ENCODE measurements at regions not wholly inside any gene's neighbourhood (a gene's known extent, or its start where the extent isn't known, plus 50 kb on each side); places are given as distances from the start of the nearest gene placed in this dataset.

- no peak for TF ChIP-seq YY1 (IDR thresholded peaks at IDR 0.05; ENCODE audit: low read depth)
- no peak for TF ChIP-seq CREB1 (IDR thresholded peaks at IDR 0.05; ENCODE audit: low read depth)
- TF ChIP-seq TCF12 (IDR thresholded peaks at IDR 0.05; ENCODE audit: low read depth): no peak
- no peak for TF ChIP-seq ZBTB7A (IDR thresholded peaks at IDR 0.05; ENCODE audit: low read depth)
- TF ChIP-seq TEAD4 (IDR thresholded peaks at IDR 0.05): no peak
- no peak for TF ChIP-seq REST (IDR thresholded peaks at IDR 0.05; ENCODE audit: low read depth)
- TF ChIP-seq TAF1 (IDR thresholded peaks at IDR 0.05; ENCODE audit: low read depth): no peak
- TF ChIP-seq NFIC (IDR thresholded peaks at IDR 0.05): no peak
- no peak for TF ChIP-seq EP300 (IDR thresholded peaks at IDR 0.05; ENCODE audit: borderline replicate concordance)
- TF ChIP-seq USF1 (IDR thresholded peaks at IDR 0.05): no peak
- no peak for TF ChIP-seq CEBPB (IDR thresholded peaks at IDR 0.05)
- no peak for TF ChIP-seq FOXM1 (IDR thresholded peaks at IDR 0.05; ENCODE audit: borderline replicate concordance, low read depth)
- TF ChIP-seq RAD21 (IDR thresholded peaks at IDR 0.05; ENCODE audit: low read depth): no peak
- no peak for TF ChIP-seq EGR1 (IDR thresholded peaks at IDR 0.05)
- no peak for TF ChIP-seq MAX (IDR thresholded peaks at IDR 0.05)
Observed at GRCh38 chr7:156479596-156479995, 161.0 kb upstream of the RNF32 start.

GRCh38 chr7:156478486-156478885 lies 162.1 kb upstream of the RNF32 start:
- TF ChIP-seq MAX (IDR thresholded peaks at IDR 0.05): no peak
- TF ChIP-seq EGR1 (IDR thresholded peaks at IDR 0.05): no peak
- no peak for TF ChIP-seq CEBPB (IDR thresholded peaks at IDR 0.05)
- TF ChIP-seq ZBTB7A (IDR thresholded peaks at IDR 0.05; ENCODE audit: low read depth): no peak
- TF ChIP-seq RAD21 (IDR thresholded peaks at IDR 0.05; ENCODE audit: low read depth): no peak
- TF ChIP-seq CREB1 (IDR thresholded peaks at IDR 0.05; ENCODE audit: low read depth): no peak
- TF ChIP-seq FOXM1 (IDR thresholded peaks at IDR 0.05; ENCODE audit: borderline replicate concordance, low read depth): no peak
- TF ChIP-seq REST (IDR thresholded peaks at IDR 0.05; ENCODE audit: low read depth): no peak
- TF ChIP-seq TAF1 (IDR thresholded peaks at IDR 0.05; ENCODE audit: low read depth): no peak
- no peak for TF ChIP-seq NFIC (IDR thresholded peaks at IDR 0.05)
- no peak for TF ChIP-seq TCF12 (IDR thresholded peaks at IDR 0.05; ENCODE audit: low read depth)
- no peak for TF ChIP-seq TEAD4 (IDR thresholded peaks at IDR 0.05)

- TF ChIP-seq USF1 (IDR thresholded peaks at IDR 0.05) (no peak), REST (IDR thresholded peaks at IDR 0.05; ENCODE audit: low read depth) (no peak), CREB1 (IDR thresholded peaks at IDR 0.05; ENCODE audit: low read depth) (no peak), RAD21 (IDR thresholded peaks at IDR 0.05; ENCODE audit: low read depth) (no peak), FOXM1 (IDR thresholded peaks at IDR 0.05; ENCODE audit: borderline replicate concordance, low read depth) (no peak), TAF1 (IDR thresholded peaks at IDR 0.05; ENCODE audit: low read depth) (no peak), CEBPB (IDR thresholded peaks at IDR 0.05) (no peak), TEAD4 (IDR thresholded peaks at IDR 0.05) (no peak), NFIC (IDR thresholded peaks at IDR 0.05) (no peak), ZBTB7A (IDR thresholded peaks at IDR 0.05; ENCODE audit: low read depth) (no peak), EP300 (IDR thresholded peaks at IDR 0.05; ENCODE audit: borderline replicate concordance) (no peak), YY1 (IDR thresholded peaks at IDR 0.05; ENCODE audit: low read depth) (no peak), TCF12 (IDR thresholded peaks at IDR 0.05; ENCODE audit: low read depth) (no peak), MAX (IDR thresholded peaks at IDR 0.05) (no peak), EGR1 (IDR thresholded peaks at IDR 0.05) (no peak)
Observed at GRCh38 chr7:156475666-156476065, 164.9 kb upstream of the RNF32 start.

- TF ChIP-seq NFIC (IDR thresholded peaks at IDR 0.05) (no peak), TEAD4 (IDR thresholded peaks at IDR 0.05) (no peak), REST (IDR thresholded peaks at IDR 0.05; ENCODE audit: low read depth) (no peak), CEBPB (IDR thresholded peaks at IDR 0.05) (no peak), FOXM1 (IDR thresholded peaks at IDR 0.05; ENCODE audit: borderline replicate concordance, low read depth) (no peak)
Observed at GRCh38 chr7:156475179-156475578, 165.4 kb upstream of the RNF32 start.

Data from Ishikawa (cell line).